B cell (primary cell): ENCODE measurements at regions not wholly inside any gene's neighbourhood (a gene's known extent, or its start where the extent isn't known, plus 50 kb on each side); places are given as distances from the start of the nearest gene placed in this dataset.

Source experiments
- CTCF ChIP-seq: fragments of 200-600 bp; IDR thresholded peaks from one replicate; pipeline ENCODE4 v1.8.0; 2022; ENCODE audit warnings: antibody characterized with exemption, mild to moderate bottlenecking
- EZH2 ChIP-seq: IDR thresholded peaks from 2 replicates; pipeline ENCODE4 v1.6.1; 2012; ENCODE audit warnings: borderline replicate concordance, low read depth, mild to moderate bottlenecking, moderate library complexity, low read length; ENCODE audit not compliant: insufficient read depth, poor library complexity, severe bottlenecking

- TF ChIP-seq CTCF = no peak
- no peak for TF ChIP-seq EZH2
These were observed 493.8 kb downstream of the MATN1 start for GRCh38 chr1:30229557-30229956.
